SIG-M5 treated with dmso at 0.1 percent for 504 hours (cell line): ENCODE measurements at regions not wholly inside any gene's neighbourhood (a gene's known extent, or its start where the extent isn't known, plus 50 kb on each side); places are given as distances from the start of the nearest gene placed in this dataset.
"Not testable (repeated sequence)": the region's sequence is repeated elsewhere in the genome, so short reads cannot be mapped to it uniquely, and the experiment has no call there.

Source experiments
- DNase-seq: peaks from one replicate; lab custom pipeline; 2025; ENCODE audit not compliant: unreplicated experiment; lab: John Stamatoyannopoulos, UW

GRCh38 chrX:82528525-82528924 is 979.6 kb upstream of the POU3F4 start:
- DNase-seq, result no peak

DNA sequence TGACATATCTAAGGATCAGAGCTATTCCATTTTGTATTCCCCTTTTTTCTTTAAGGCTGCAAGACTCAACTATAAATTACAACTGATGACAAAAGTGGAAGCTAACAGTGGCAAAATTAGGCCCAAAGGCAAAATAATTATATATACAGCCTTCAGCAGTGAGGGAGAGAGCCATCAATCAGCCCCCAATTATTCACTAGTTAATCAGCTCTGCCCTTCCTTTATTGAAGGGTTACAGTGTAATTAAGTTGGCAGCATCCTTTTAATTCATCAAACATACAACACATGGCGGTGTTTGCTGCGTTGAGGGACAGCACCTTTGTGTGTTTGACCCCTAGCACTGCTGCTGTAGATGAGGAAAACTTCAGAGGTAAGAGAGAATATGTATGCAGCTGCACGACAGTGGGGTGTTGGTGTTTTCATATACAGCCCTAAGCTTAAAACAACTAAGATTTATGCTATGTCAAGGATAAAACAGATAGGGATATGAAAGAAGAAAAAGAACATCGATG is 973.9 kb upstream of the POU3F4 start:
- no peak for DNase-seq

- not testable (repeated sequence) for DNase-seq
Observed at GRCh38 chrX:82537205-82537604, 970.9 kb upstream of the POU3F4 start.

DNA sequence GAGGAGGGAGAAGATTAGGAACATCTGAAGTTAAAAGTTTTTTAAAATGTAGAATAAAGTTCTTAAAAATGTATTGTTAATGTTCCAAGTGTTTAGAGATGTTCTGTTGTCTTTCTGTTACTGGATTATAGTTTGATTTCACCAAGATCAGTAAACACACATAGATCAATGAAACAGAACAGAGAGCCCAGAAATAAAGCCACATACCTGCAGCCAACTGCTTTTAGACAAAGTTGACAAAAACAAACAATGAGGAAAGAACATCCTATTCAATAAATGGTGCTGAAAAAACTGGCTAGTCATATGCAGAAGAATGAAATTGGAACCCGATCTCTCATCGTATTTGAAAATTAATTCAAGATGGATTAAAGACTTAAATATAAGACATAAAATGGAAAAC is 966.3 kb upstream of the POU3F4 start:
- DNase-seq, result no peak

DNA sequence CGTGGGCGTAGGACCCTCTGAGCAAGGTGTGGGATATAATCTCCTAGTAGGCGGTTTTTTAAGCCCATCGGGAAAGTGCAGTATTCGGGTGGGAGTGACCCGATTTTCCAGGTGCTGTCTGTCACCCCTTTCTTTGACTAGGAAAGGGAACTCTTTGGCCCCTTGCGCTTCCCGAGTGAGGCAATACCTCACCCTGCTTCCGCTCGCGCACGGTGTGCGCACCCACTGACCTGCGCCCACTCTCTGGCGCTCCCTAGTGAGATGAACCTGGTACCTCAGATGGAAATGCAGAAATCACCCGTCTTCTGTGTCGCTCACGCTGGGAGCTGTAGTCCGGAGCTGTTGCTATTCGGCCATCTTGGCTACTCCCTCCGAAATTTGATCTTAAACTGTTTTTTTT is 955.9 kb upstream of the POU3F4 start:
- not testable (repeated sequence) for DNase-seq

GRCh38 chrX:82556588-82556987 is 951.5 kb upstream of the POU3F4 start:
- no peak for DNase-seq

DNA sequence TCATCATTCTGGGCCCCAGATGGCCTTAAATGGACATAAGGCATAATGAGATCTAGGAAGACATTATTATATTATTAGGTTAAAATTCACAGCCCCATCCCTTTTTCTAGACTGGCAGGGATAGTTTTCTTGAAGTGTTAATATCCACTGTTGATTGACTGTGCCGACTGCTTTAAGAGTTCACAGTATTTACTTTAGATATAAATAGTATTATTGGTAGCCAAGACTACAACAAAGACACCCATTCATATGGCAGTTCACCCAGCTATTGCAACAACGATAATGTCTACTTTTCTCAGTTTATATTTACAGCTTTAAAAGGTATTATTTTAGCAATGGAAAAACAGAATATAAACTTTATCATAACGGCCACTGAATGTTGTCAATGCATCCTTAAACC is 922.2 kb upstream of the POU3F4 start:
- DNase-seq, result no peak

DNA sequence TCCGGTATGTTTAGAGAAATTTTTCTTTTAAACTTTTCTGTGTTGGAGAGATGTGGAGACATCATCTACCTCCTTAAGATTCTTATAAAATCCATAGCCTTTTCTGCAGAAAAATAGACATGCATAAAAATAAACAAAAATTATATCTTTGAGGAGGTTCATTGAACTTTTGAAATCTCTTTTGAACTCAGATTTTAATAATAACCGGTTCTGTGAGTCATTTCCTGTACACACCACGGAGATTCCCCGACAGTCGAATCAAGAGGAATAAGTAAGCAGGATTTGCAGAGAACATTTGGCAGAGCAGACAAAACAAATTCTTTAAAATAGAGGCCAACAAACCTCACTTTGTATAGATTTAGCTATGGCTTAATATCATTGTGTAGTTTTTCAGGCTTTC is 918.7 kb upstream of the POU3F4 start:
- no peak for DNase-seq

DNA sequence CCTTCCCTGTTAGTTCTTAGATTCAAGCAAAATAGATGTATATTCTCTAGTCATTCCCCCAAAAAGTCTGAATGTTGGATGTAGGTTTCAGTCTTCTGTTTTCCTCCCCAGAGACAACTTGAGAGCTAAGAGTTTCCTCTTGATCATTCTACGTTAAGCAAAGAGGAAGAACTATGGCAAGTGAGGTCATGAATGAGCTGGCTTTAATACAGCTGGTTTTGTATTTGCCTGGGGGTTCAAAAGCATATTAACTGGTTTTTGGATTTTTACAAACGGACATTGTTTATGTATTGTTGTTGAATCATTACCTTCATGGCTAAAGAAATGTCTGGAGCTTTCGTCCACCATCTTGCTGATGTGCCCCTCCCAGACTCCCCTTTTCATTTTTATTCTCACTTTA is 916.7 kb upstream of the POU3F4 start:
- no peak for DNase-seq

DNA sequence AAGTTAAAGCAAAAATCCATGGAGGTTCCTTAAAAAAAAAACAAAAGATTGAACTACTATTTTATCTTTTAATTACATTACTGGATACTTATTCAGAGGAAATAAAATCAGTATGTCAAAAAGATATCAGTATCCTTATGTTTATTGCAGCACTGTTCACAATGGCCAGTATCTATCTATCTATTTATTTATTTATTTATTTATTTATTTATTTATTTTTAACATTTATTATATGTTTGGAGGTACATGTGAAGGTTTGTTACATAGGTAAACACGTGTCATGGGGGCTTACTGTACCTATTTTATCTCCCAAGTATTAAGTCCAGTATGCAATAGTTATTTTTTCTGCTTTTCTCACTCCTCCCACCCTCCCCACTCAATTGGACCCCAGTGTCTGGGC is 881.1 kb upstream of the POU3F4 start:
- no peak for DNase-seq

- no peak for DNase-seq
Observed at GRCh38 chrX:82627568-82627967, 880.5 kb upstream of the POU3F4 start.

- no peak for DNase-seq
Observed at GRCh38 chrX:82648062-82648461, 860.0 kb upstream of the POU3F4 start.

- no peak for DNase-seq
Observed at GRCh38 chrX:82649645-82650044, 858.4 kb upstream of the POU3F4 start.

GRCh38 chrX:82658492-82658891 is 849.6 kb upstream of the POU3F4 start:
- DNase-seq, result no peak

DNA sequence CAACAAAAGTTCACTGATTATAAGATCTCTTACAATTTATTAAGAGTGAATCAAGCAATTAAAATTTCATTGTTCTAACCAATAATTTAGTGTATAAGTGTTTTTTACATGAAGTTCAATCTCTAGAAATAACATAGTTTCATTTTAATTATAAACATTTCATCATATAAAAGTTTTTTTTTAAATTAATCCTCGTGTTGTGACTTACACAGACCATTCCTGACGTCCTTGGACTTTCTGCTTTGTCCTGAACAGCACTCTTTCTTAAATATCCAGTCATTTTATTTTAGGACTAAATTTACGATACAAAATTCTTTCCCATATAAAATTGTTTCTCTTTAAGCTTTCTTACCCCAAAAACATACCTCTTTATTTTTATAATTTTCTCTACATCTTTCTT is 841.7 kb upstream of the POU3F4 start:
- DNase-seq, result no peak

GRCh38 chrX:82675104-82675503 is 833.0 kb upstream of the POU3F4 start:
- DNase-seq, result no peak

- no peak for DNase-seq
Observed at GRCh38 chrX:82676386-82676785, 831.7 kb upstream of the POU3F4 start.

GRCh38 chrX:82677286-82677685 is 830.8 kb upstream of the POU3F4 start:
- DNase-seq, result no peak

DNA sequence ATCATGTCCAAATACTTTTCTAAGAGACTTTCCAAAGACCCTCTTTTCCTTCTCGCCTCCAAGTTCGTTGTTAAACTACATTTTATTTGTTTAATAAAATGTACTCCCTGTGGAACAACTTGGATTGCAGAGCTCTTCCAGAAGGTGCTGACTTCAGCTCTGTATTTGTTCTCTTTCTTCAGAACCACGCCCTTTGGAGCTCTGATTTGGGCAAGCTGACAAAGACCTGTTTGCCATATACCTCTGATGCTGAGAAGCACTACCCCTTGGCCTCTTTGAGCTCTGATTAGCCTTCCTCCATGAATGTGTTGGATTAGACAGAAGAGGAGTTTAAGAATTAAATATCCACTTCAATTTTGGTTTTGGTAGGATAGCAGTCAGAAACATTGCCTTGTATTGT is 815.1 kb upstream of the POU3F4 start:
- DNase-seq, result no peak

DNA sequence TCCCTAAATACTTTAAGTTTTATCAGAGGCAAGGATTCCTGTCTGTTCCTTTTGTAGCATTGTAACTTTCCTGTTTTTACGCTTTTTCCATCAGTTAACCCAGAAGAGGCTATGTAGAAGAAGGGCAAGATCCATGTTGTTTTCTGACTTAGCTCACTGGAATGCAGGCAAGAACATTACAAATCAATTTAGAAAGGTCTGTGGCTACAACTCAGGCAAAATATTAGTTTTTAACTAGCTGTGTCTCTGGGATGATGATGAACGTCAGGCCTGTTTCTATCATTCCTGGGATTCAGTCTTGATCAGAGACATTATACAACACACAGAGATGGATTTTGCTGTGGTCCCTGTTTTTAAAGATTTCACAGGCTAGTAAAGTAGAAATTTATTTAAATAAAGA is 813.0 kb upstream of the POU3F4 start:
- no peak for DNase-seq

DNA sequence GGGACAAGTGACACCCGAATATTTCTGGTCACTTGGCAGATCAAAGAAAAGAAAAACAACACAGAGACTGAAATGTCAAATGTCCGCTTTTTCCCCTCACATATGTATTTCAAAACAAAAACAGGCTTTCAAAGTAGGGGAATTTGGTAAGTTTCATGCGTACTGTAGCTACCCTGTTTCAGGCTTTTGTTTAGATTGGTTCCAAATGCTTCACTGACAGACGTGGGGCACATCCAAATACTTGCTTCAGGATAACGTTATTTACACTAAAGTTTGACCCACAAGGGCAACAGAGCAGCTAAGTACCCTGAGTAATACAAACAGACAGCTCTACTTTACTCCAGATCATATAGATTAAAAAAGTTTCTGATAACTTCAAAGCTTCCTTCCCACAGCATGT is 804.5 kb upstream of the POU3F4 start:
- no peak for DNase-seq

DNA sequence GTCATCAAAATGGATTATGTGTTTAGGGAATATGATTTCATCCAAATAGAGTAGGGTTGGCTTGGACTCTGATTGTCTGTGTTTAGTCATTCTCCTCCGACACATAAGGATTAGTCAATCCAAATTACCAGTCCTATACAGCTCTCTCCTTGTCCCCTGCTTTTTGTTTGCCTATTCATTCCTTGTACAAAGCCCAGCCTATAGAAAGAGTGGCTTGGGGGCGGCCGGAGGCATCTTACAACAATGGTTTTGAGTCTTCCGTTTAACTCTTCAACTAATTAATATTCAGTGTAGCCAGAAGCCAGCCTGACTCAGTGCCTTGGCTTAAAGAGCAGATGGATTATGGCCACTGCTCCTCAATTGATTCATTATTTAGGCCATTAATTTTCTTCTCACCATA is 796.6 kb upstream of the POU3F4 start:
- DNase-seq, result no peak

GRCh38 chrX:82721891-82722290 is 786.2 kb upstream of the POU3F4 start:
- DNase-seq, result no peak

- no peak for DNase-seq
Observed at GRCh38 chrX:82723806-82724205, 784.3 kb upstream of the POU3F4 start.
